Peyer's patch (tissue), 4 donors: ENCODE measurements at regions not wholly inside any gene's neighbourhood (a gene's known extent, or its start where the extent isn't known, plus 50 kb on each side); places are given as distances from the start of the nearest gene placed in this dataset.

Experiments
- POLR2A ChIP-seq, 2 donors: fragments of 450-650 bp; IDR thresholded peaks; one replicate each; pipeline ENCODE4 v1.5.1; 2017; ENCODE audit warnings: antibody characterized with exemption in 2 of 2, mild to moderate bottlenecking in 2 of 2, moderate library complexity in 2 of 2
- TF ChIP-seq, protein P1 (sequence below), 6 experiments: fragments of 450-650 bp in 4 of 6; fragments of 200-600 bp in 2 of 6; sonication (generic) in 1 of 6; IDR thresholded peaks; one replicate each; pipeline ENCODE4 v1.5.1; 2017 to 2019; ENCODE audit warnings: antibody characterized with exemption in 6 of 6, mild to moderate bottlenecking in 3 of 6, moderate library complexity in 1 of 6

DNA sequence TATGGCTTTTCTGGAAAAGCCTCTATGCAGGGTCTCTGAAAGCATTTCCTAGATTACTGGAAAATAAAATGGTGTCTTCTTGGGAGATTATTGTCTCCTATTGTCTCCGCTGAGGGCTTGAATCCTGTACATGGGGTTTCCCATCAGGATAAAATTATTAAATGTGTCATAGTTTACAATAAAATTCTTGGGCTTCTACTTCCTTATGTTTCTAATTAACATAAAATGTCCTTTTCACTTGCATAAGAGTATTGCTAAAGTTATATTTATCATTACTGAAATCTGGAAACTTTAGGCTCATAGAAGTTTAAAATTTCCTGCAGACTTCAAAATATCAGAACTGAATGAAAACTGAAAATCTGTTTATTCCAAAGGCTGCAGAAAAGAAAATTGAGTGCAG is 595.5 kb upstream of the AGTR1 start:
- TF ChIP-seq, protein P1, sequence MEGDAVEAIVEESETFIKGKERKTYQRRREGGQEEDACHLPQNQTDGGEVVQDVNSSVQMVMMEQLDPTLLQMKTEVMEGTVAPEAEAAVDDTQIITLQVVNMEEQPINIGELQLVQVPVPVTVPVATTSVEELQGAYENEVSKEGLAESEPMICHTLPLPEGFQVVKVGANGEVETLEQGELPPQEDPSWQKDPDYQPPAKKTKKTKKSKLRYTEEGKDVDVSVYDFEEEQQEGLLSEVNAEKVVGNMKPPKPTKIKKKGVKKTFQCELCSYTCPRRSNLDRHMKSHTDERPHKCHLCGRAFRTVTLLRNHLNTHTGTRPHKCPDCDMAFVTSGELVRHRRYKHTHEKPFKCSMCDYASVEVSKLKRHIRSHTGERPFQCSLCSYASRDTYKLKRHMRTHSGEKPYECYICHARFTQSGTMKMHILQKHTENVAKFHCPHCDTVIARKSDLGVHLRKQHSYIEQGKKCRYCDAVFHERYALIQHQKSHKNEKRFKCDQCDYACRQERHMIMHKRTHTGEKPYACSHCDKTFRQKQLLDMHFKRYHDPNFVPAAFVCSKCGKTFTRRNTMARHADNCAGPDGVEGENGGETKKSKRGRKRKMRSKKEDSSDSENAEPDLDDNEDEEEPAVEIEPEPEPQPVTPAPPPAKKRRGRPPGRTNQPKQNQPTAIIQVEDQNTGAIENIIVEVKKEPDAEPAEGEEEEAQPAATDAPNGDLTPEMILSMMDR (IDR thresholded peaks at IDR 0.05) = no peak
- no peak for TF ChIP-seq POLR2A (IDR thresholded peaks at IDR 0.05)
